ENCODE measurements at regions not wholly inside any gene's neighbourhood (a gene's known extent, or its start where the extent isn't known, plus 50 kb on each side); places are given as distances from the start of the nearest gene placed in this dataset.

DNA sequence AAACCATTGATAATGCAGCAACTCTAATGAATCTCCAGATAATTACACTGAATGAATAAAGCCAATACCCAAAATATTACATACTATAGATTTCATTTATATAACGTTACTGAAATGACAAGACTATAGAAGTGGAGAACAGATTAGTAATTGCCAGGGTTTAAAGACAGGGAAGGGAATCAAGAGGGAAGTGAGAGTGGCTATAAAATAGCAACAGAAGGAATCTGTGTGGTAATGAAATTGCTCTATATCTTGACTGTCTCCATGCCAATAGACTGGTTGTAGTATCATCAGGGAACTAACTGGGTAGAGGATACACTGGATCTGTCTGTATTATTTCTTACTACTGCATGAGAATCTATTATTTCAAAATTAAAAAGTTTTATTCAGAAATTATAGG is 396.5 kb upstream of the RPS23 start:
- H3K27me3 ChIP-seq (ENCODE audit: insufficient read depth, poor library complexity, severe bottlenecking): no peaks in the 10 kb centered on the region
- H3K4me3 ChIP-seq (replicated peaks; ENCODE audit: insufficient read depth, low read length): no peak overlapping the region
- H3K27ac ChIP-seq (replicated peaks): no peak overlapping the region
- DNase-seq (ENCODE audit: low read depth in 1 of 2, low spot score in 1 of 2): no peak
- TF ChIP-seq GABPA (IDR thresholded peaks at IDR 0.05; ENCODE audit: low read depth): no peak
- no peak for TF ChIP-seq REST (IDR thresholded peaks at IDR 0.05; ENCODE audit: insufficient replicate concordance, low read depth)

DNA sequence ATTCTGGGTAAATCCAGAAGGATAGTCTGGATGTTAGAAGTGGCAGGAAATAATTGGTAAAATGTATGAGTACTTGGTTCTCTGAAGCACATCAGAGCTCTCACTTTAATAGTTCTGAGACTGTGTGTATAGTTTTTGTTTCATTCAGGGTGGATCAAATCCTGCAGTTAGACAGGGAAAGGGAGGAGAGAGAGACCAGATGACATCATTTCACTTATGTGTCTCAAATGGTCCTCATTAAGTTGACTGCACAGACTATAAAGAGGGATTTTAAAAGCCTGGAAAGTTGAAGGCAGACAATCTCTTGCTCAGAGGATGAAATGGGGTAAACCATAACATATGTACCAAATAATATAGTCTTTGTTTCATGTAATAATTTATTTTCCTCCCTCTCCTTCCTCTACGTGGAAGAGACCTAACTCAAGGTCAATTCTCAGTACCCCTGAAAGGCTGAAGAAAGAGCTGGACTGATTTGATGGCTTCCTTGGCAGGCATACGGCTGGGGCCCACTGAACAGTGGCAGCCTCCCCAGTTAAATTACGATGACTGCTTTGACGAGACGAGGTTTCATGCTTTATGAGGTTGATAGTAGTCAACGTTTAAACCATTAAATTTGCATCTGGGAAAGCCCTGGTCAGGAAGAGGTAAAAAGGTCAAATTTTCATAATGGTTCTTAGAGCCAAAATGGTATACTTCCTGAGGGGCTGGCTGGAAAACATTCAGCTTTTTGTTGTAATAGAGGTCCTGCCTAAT is 395.1 kb upstream of the RPS23 start:
- Histone ChIP-seq H3K27ac (replicated peaks) (no peak overlapping the region), H3K27me3 (ENCODE audit: insufficient read depth, poor library complexity, severe bottlenecking) (no peaks in the 10 kb centered on the region), H3K4me3 (replicated peaks; ENCODE audit: insufficient read depth, low read length) (no peak overlapping the region)
- no peak for DNase-seq (ENCODE audit: low read depth in 1 of 2, low spot score in 1 of 2)
- TF ChIP-seq GABPA (IDR thresholded peaks at IDR 0.05; ENCODE audit: low read depth) (no peak), SPI1 (IDR thresholded peaks at IDR 0.05; ENCODE audit: borderline replicate concordance, low read depth) (no peak), POLR2AphosphoS5 (IDR thresholded peaks at IDR 0.05; ENCODE audit: low read depth) (no peak), REST (IDR thresholded peaks at IDR 0.05; ENCODE audit: insufficient replicate concordance, low read depth) (no peak)
- TF ChIP-seq, protein P1, sequence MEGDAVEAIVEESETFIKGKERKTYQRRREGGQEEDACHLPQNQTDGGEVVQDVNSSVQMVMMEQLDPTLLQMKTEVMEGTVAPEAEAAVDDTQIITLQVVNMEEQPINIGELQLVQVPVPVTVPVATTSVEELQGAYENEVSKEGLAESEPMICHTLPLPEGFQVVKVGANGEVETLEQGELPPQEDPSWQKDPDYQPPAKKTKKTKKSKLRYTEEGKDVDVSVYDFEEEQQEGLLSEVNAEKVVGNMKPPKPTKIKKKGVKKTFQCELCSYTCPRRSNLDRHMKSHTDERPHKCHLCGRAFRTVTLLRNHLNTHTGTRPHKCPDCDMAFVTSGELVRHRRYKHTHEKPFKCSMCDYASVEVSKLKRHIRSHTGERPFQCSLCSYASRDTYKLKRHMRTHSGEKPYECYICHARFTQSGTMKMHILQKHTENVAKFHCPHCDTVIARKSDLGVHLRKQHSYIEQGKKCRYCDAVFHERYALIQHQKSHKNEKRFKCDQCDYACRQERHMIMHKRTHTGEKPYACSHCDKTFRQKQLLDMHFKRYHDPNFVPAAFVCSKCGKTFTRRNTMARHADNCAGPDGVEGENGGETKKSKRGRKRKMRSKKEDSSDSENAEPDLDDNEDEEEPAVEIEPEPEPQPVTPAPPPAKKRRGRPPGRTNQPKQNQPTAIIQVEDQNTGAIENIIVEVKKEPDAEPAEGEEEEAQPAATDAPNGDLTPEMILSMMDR (IDR thresholded peaks at IDR 0.05; ENCODE audit: insufficient read depth, low read length): no peak

DNA sequence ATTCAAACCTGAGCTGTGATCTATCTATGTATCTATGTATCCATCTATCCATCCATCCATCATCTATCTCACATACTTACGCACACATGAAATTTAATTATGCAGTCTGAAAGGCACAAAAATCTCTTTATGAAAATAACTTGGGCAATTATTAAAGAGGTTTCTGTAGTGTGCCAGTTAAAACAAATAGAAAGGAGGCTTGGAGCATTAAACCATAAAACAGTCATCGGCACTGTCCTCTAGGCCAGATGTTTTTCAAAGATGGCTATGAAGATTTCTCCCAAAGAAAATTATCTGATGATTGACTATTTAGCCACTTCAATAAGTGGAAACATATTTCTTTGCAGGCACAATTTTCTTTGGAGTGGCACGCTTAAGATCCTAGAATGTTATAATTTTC is 392.5 kb upstream of the RPS23 start:
- H3K4me3 ChIP-seq (replicated peaks; ENCODE audit: insufficient read depth, low read length): no peak overlapping the region
- no peaks in the 10 kb centered on the region for H3K27me3 ChIP-seq (ENCODE audit: insufficient read depth, poor library complexity, severe bottlenecking)
- DNase-seq (ENCODE audit: low read depth in 1 of 2, low spot score in 1 of 2): no peak
- no peak for TF ChIP-seq REST (IDR thresholded peaks at IDR 0.05; ENCODE audit: insufficient replicate concordance, low read depth)
- no peak for TF ChIP-seq SPI1 (IDR thresholded peaks at IDR 0.05; ENCODE audit: borderline replicate concordance, low read depth)
- no peak for TF ChIP-seq POLR2AphosphoS5 (IDR thresholded peaks at IDR 0.05; ENCODE audit: low read depth)
- TF ChIP-seq GABPA (IDR thresholded peaks at IDR 0.05; ENCODE audit: low read depth): no peak
- TF ChIP-seq, protein P1 (IDR thresholded peaks at IDR 0.05; ENCODE audit: insufficient read depth, low read length): no peak
- H3K27ac ChIP-seq (replicated peaks): no peak overlapping the region

Data from HL-60 (cell line).